Activated CD8-positive, alpha-beta T cell treated with anti-CD3 and anti-CD28 coated beads for 36 hours (primary cell): ENCODE measurements at regions not wholly inside any gene's neighbourhood (a gene's known extent, or its start where the extent isn't known, plus 50 kb on each side); places are given as distances from the start of the nearest gene placed in this dataset.
"Not testable (repeated sequence)": the region's sequence is repeated elsewhere in the genome, so short reads cannot be mapped to it uniquely, and the experiment has no call there.

Experiments used
- ATAC-seq: fragments of 200-7000 bp; cut with Tn5 transposase; one replicate; pipeline ENCODE4 v1.10.0; 2021; ENCODE audit warnings: mild to moderate bottlenecking, moderate library complexity
- CTCF ChIA-PET: fragments of 350-600 bp; sonication (Branson Sonifier 250); formaldehyde crosslinking; loops from one replicate; lab custom pipeline; 2021; ENCODE audit warnings: antibody characterized with exemption; lab: Charles Lee
- POLR2A ChIA-PET: fragments of 350-600 bp; sonication (Branson Sonifier 250); formaldehyde crosslinking; loops from one replicate; lab custom pipeline; 2021; ENCODE audit warnings: antibody characterized with exemption; lab: Charles Lee
- DNase-seq: peaks from one replicate; pipeline ENCODE4 v3.0.0-alpha.2; 2020
- H3K27ac Mint-ChIP-seq: one replicate; pipeline ENCODE4 v1.8.0; 2021; ENCODE audit warnings: mild to moderate bottlenecking, mixed read lengths
- H3K27me3 Mint-ChIP-seq: one replicate; pipeline ENCODE4 v1.8.0; 2021; ENCODE audit warnings: mixed read lengths
- H3K36me3 Mint-ChIP-seq: one replicate; pipeline ENCODE4 v1.8.0; 2021; ENCODE audit warnings: low read depth, mixed read lengths
- H3K4me1 Mint-ChIP-seq: one replicate; pipeline ENCODE4 v1.8.0; 2021; ENCODE audit warnings: low read depth, mixed read lengths
- H3K4me3 Mint-ChIP-seq: one replicate; pipeline ENCODE4 v1.8.0; 2021; ENCODE audit warnings: mild to moderate bottlenecking, moderate library complexity, mixed read lengths
- H3K9me3 Mint-ChIP-seq: one replicate; pipeline ENCODE4 v1.8.0; 2021; ENCODE audit warnings: mixed read lengths
- intact Hi-C: fragments of 100-400 bp; cut with micrococcal nuclease; formaldehyde crosslinking; loops from one replicate; pipeline ENCODE4 v1.10.0; 2022
- TF ChIP-seq, protein P1 (sequence below): fragments of 200-600 bp; IDR thresholded peaks from one replicate; pipeline ENCODE4 v1.8.0; 2022; ENCODE audit warnings: antibody characterized with exemption, mild to moderate bottlenecking

DNA sequence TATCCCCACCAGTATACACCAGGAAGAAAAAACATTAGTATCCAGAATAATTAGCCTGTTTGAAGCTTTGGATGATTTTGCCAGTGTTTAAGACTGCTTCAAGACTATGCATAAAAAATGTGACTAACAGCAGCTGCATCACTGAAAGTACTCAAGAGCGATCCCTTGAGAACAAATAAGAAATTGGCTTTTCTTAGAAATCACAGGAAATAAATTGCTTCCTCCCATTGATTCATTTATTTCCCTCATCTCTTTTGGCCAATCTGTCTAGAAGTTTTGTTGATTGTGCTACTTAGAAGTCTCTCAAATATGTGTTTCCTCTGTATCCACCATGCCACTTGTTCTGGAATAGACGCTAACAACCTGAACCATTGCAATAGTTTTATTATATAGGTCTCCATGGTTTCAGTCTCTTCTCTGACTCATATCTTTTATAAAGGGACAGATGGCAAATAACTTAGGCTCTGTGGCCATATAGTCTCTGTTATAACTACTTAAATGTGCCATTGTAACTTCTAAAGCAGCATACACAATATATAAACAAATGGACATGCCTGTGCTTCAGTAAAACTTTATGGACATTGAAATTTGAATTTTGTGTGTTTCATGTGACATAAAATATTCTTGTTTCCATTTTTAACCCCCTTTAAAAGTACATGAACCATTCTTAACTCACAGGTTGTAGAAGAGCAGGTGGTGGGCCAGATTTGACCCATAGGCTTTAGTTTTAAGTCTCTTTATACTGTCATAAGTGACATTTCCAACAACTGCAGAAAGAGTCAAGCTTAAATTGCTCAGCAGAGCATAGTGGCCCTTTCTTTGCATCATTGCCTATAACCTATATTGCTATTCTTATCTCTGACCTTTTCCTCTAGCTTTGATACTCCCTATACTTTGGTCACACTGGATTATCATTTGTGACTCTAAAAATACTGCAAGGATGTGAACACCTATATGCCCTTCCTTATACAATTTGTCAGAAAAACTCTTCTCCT lies 123.9 kb downstream of the MC4R start:
- TF ChIP-seq, protein P1, sequence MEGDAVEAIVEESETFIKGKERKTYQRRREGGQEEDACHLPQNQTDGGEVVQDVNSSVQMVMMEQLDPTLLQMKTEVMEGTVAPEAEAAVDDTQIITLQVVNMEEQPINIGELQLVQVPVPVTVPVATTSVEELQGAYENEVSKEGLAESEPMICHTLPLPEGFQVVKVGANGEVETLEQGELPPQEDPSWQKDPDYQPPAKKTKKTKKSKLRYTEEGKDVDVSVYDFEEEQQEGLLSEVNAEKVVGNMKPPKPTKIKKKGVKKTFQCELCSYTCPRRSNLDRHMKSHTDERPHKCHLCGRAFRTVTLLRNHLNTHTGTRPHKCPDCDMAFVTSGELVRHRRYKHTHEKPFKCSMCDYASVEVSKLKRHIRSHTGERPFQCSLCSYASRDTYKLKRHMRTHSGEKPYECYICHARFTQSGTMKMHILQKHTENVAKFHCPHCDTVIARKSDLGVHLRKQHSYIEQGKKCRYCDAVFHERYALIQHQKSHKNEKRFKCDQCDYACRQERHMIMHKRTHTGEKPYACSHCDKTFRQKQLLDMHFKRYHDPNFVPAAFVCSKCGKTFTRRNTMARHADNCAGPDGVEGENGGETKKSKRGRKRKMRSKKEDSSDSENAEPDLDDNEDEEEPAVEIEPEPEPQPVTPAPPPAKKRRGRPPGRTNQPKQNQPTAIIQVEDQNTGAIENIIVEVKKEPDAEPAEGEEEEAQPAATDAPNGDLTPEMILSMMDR: no peak
- ChIA-PET POLR2A (no interaction called here), CTCF (no interaction called here)
- Mint-ChIP-seq H3K27me3 (no peaks in the 10 kb centered on the region), H3K9me3 (no peaks in the 10 kb centered on the region), H3K36me3 (no peaks in the 10 kb centered on the region), H3K4me3 (no peak overlapping the region), H3K4me1 (no peaks in the 10 kb centered on the region), H3K27ac (no peak overlapping the region)
- intact Hi-C loops: no loop called here
- no peak for DNase-seq
- no peak for ATAC-seq

DNA sequence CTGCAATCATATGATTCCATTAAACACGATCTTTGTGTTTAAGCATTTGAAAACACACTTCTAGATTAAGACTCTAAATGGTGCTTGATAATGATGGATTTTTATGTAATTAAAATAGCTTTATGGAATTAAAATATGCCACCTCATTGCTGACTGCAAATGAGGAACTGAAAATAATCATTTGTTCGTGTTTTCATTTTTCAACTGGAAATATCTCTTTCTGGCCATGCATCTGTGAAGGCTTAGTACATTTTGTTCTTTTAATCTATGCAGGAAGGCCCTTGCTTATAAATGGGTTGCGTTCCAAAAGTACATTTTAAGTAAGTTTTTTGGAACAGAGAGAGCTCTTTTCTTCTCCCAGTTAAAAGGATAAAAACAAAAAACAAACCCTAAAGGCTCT lies 125.5 kb downstream of the MC4R start:
- no peak overlapping the region for H3K4me3 Mint-ChIP-seq
- no peaks in the 10 kb centered on the region for H3K9me3 Mint-ChIP-seq
- intact Hi-C loops: no loop called here
- ChIA-PET CTCF (no interaction called here), POLR2A (no interaction called here)
- H3K27ac Mint-ChIP-seq: no peak overlapping the region
- no peak for ATAC-seq
- H3K36me3 Mint-ChIP-seq: no peaks in the 10 kb centered on the region
- no peaks in the 10 kb centered on the region for H3K27me3 Mint-ChIP-seq
- no peak for DNase-seq
- TF ChIP-seq, protein P1: no peak
- H3K4me1 Mint-ChIP-seq: no peaks in the 10 kb centered on the region

DNA sequence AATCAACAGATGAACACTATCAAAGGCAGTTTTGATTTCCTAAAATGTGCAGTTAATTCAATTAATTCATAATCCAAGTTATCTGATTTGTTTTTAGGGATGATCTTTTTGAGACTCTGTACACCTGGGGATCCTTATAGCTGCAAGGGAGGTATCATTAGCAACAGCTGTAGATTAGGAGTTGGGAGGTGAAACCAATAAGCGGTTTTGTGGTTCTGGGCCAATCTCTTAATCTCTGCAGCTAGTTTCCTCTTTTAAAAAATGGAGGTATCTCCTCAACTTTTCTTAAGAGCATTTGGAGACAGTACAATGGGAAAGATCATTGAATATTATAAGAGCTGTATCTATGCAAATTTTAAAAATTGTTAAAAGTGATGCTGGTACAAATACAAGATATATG lies 126.0 kb downstream of the MC4R start:
- no peaks in the 10 kb centered on the region for H3K4me1 Mint-ChIP-seq
- no peaks in the 10 kb centered on the region for H3K27me3 Mint-ChIP-seq
- H3K4me3 Mint-ChIP-seq: no peak overlapping the region
- TF ChIP-seq, protein P1: no peak
- H3K36me3 Mint-ChIP-seq: no peaks in the 10 kb centered on the region
- H3K9me3 Mint-ChIP-seq: no peaks in the 10 kb centered on the region
- POLR2A ChIA-PET: no interaction called here
- CTCF ChIA-PET: no interaction called here
- intact Hi-C loops: no loop called here
- DNase-seq (no peak), ATAC-seq (no peak)
- H3K27ac Mint-ChIP-seq: no peak overlapping the region

DNA sequence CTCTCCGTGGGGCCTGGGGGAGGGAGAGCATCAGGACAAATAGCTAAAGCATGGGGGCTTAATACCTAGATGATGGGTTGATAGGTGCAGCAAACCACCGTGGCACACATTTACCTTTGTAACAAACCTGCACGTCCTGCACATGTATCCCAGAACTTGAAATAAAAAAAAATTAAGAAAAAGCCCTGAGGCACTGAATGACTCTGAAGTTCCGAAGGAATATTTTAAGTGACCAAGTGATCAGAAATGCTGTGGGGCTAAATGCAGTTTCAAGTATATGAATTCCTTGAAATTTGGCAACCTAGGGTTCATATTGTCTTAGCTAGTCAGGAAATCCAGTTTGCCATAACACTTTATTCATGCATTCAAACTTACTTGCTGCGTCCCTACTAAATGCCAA lies 127.5 kb downstream of the MC4R start:
- Mint-ChIP-seq H3K36me3 (no peaks in the 10 kb centered on the region), H3K4me3 (no peak overlapping the region), H3K4me1 (no peaks in the 10 kb centered on the region), H3K9me3 (no peaks in the 10 kb centered on the region), H3K27me3 (no peaks in the 10 kb centered on the region), H3K27ac (no peak overlapping the region)
- intact Hi-C loops: no loop called here
- no peak for ATAC-seq
- no peak for DNase-seq
- CTCF ChIA-PET: no interaction called here
- POLR2A ChIA-PET: interaction anchor here (0.8 kb wide), 1 partner anchor 9 kb away, joined by 3 read pairs; no protein-coding TSS in a partner anchor
- TF ChIP-seq, protein P1: no peak

DNA sequence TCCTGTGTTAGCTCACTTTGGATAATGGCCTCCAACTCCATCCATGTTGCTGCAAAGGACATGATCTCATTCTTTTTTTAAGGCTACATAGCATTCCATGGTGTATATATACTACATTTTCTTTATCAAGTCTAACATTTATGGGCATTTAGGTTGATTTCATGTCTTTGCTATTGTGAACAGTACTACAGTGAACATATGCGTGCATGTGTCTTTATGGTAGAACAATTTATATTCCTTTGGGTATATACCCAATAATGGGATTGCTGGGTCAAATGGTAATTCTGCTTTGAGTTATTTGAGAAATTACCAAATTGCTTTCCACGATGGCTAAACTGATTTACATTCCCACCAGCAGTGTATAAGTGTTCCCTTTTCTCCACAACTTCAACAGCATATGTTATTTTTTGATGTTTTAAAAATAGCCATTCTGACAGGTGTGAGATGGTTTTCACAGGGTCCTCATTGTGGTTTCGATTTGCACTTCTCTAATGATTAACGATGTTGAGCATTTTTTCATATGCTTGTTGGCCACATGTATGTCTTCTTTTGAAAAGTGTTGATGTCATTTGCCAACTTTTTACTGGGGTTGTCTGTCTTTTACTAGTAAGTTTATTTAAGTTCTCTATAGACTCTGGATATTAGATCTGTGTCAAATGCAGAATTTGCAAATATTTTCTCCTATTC lies 133.4 kb downstream of the MC4R start:
- H3K36me3 Mint-ChIP-seq, CTCF ChIA-PET, H3K27ac Mint-ChIP-seq, ATAC-seq, H3K27me3 Mint-ChIP-seq, H3K4me1 Mint-ChIP-seq, DNase-seq, H3K9me3 Mint-ChIP-seq, H3K4me3 Mint-ChIP-seq, POLR2A ChIA-PET, intact Hi-C loops: not testable (repeated sequence)
